ENCODE measurements at regions not wholly inside any gene's neighbourhood (a gene's known extent, or its start where the extent isn't known, plus 50 kb on each side); places are given as distances from the start of the nearest gene placed in this dataset.

DNA sequence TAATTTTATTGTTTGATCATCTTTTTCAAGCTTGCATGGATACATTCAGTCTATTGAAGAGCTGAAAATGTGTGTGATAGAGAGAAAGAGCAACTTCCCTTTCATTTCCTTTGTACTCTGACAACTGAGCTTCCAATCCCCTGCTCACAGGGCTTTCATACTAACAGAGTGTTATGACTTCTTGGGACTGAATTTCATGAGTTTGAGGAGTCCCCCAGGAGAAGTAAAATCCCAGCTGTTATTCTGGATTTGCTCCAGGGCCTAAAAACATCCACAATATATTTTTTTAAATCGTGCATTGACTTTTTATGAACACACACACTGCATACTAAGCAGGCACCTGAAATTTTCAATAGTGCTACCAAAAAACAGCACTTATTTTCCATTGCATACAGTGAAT is 195.8 kb upstream of the CAND1 start:
- TF ChIP-seq CTCF (IDR thresholded peaks at IDR 0.05), result no peak
- TF ChIP-seq POLR2A (IDR thresholded peaks at IDR 0.05), result no peak
